ENCODE measurements at regions not wholly inside any gene's neighbourhood (a gene's known extent, or its start where the extent isn't known, plus 50 kb on each side); places are given as distances from the start of the nearest gene placed in this dataset.

DNA sequence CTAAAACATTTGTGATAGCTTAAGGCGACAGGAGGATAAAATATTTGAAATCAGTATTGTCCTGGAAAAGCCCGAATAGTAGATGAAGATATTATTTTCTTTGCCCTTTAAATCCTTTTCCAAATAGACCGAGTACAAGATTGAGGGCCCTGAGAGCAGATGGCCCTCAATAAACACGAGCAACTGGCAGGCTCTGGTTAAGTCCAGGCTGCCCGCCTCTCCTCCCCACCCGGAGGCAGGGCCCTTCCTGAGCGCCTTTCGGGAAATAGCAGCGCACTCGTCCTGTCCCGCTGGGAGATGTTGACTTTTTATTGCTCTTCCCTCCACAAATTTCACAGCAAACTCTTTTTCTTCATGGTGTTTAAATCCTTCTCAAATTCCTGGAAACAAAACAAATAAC is 50.8 kb upstream of the MAX start:
- TF ChIP-seq, protein P1, sequence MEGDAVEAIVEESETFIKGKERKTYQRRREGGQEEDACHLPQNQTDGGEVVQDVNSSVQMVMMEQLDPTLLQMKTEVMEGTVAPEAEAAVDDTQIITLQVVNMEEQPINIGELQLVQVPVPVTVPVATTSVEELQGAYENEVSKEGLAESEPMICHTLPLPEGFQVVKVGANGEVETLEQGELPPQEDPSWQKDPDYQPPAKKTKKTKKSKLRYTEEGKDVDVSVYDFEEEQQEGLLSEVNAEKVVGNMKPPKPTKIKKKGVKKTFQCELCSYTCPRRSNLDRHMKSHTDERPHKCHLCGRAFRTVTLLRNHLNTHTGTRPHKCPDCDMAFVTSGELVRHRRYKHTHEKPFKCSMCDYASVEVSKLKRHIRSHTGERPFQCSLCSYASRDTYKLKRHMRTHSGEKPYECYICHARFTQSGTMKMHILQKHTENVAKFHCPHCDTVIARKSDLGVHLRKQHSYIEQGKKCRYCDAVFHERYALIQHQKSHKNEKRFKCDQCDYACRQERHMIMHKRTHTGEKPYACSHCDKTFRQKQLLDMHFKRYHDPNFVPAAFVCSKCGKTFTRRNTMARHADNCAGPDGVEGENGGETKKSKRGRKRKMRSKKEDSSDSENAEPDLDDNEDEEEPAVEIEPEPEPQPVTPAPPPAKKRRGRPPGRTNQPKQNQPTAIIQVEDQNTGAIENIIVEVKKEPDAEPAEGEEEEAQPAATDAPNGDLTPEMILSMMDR (IDR thresholded peaks at IDR 0.05) = no peak
- TF ChIP-seq, protein P2, sequence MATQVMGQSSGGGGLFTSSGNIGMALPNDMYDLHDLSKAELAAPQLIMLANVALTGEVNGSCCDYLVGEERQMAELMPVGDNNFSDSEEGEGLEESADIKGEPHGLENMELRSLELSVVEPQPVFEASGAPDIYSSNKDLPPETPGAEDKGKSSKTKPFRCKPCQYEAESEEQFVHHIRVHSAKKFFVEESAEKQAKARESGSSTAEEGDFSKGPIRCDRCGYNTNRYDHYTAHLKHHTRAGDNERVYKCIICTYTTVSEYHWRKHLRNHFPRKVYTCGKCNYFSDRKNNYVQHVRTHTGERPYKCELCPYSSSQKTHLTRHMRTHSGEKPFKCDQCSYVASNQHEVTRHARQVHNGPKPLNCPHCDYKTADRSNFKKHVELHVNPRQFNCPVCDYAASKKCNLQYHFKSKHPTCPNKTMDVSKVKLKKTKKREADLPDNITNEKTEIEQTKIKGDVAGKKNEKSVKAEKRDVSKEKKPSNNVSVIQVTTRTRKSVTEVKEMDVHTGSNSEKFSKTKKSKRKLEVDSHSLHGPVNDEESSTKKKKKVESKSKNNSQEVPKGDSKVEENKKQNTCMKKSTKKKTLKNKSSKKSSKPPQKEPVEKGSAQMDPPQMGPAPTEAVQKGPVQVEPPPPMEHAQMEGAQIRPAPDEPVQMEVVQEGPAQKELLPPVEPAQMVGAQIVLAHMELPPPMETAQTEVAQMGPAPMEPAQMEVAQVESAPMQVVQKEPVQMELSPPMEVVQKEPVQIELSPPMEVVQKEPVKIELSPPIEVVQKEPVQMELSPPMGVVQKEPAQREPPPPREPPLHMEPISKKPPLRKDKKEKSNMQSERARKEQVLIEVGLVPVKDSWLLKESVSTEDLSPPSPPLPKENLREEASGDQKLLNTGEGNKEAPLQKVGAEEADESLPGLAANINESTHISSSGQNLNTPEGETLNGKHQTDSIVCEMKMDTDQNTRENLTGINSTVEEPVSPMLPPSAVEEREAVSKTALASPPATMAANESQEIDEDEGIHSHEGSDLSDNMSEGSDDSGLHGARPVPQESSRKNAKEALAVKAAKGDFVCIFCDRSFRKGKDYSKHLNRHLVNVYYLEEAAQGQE (IDR thresholded peaks at IDR 0.05; ENCODE audit: insufficient read depth in 1 of 2, low read depth in 2 of 2, low read length in 1 of 2) = no peak
- TF ChIP-seq POLR2AphosphoS5 (IDR thresholded peaks at IDR 0.05; ENCODE audit: low read depth, low read length) = no peak
- TF ChIP-seq SIN3A (IDR thresholded peaks at IDR 0.05; ENCODE audit: borderline replicate concordance, insufficient read depth, low read depth, low read length) = no peak
- no peak for TF ChIP-seq TCF7L2 (IDR thresholded peaks at IDR 0.05; ENCODE audit: low read depth, low read length)

All from Panc1 (cell line).